ENCODE measurements at regions not wholly inside any gene's neighbourhood (a gene's known extent, or its start where the extent isn't known, plus 50 kb on each side); places are given as distances from the start of the nearest gene placed in this dataset.

DNA sequence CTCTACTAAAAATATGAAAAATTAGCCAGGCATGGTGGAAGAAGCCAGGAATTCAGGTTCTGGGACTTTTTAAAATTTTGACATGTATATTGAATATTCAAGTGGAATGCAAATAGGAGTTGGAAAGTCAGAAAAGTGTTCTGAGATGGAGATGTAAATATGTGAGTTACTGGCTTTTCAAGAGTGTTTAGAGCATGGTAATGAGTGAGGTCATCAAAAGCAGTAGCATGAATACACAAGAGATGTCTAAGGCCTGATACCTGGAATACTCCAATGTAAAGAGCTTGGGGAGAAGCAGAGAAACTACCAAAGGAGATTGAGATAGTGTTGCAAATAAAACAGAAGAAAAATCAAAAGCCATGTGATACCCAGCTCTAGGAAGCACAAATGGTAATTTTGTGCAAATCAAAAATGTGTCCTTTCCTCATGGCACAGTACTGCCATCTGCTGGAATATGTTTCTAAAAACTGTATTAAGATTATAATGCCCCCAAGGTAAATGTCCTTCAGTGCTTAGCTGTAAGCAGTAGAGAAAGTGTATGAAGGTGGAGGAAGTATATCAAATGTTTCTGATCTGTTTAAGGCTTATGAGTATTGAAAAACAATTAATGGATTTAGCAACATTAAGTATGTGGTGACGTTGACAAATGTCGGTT lies 908.4 kb downstream of the KCNJ18 start:
- TF ChIP-seq, protein P1, sequence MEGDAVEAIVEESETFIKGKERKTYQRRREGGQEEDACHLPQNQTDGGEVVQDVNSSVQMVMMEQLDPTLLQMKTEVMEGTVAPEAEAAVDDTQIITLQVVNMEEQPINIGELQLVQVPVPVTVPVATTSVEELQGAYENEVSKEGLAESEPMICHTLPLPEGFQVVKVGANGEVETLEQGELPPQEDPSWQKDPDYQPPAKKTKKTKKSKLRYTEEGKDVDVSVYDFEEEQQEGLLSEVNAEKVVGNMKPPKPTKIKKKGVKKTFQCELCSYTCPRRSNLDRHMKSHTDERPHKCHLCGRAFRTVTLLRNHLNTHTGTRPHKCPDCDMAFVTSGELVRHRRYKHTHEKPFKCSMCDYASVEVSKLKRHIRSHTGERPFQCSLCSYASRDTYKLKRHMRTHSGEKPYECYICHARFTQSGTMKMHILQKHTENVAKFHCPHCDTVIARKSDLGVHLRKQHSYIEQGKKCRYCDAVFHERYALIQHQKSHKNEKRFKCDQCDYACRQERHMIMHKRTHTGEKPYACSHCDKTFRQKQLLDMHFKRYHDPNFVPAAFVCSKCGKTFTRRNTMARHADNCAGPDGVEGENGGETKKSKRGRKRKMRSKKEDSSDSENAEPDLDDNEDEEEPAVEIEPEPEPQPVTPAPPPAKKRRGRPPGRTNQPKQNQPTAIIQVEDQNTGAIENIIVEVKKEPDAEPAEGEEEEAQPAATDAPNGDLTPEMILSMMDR (IDR thresholded peaks at IDR 0.05) = no peak
- no peak for TF ChIP-seq EZH2 (IDR thresholded peaks at IDR 0.05)
- no peak for TF ChIP-seq EZH2phosphoT487 (IDR thresholded peaks at IDR 0.05)

Measured in neural progenitor cell (in vitro differentiated cells).